ENCODE measurements at regions not wholly inside any gene's neighbourhood (a gene's known extent, or its start where the extent isn't known, plus 50 kb on each side); places are given as distances from the start of the nearest gene placed in this dataset.

- Histone ChIP-seq H3K4me3 (ENCODE audit: low read depth in 1 of 2, low read length in 2 of 2) (no peak overlapping the region), H3K27ac (ENCODE audit: low read depth in 2 of 2, low read length in 1 of 2) (no peak overlapping the region), H3K9me3 (ENCODE audit: control insufficient read depth in 2 of 2, insufficient read depth in 1 of 2, low read depth in 1 of 2, low read length in 1 of 2) (no peaks in the 10 kb centered on the region), H3K27me3 (ENCODE audit: control insufficient read depth in 1 of 2, insufficient read depth in 2 of 2, low read length in 2 of 2) (peaks cover 0 to 3% of the 10 kb centered on the region in 2 donors), H3K4me1 (ENCODE audit: control insufficient read depth in 2 of 2, insufficient read depth in 2 of 2, low read length in 1 of 2) (no peaks in the 10 kb centered on the region), H3K36me3 (ENCODE audit: control insufficient read depth in 2 of 2, insufficient read depth in 2 of 2, low read length in 1 of 2) (no peaks in the 10 kb centered on the region)
- WGBS, 2 donors = 53 to 66% methylated on average over 21 of the region's 21 CpGs
These were observed 150.3 kb upstream of the RPL38 start for GRCh38 chr17:74052993-74053711.

GRCh38 chr17:74053712-74054078 is 149.8 kb upstream of the RPL38 start:
- Histone ChIP-seq H3K27ac (ENCODE audit: low read depth in 2 of 2, low read length in 1 of 2) (no peak overlapping the region), H3K4me3 (ENCODE audit: low read depth in 1 of 2, low read length in 2 of 2) (no peak overlapping the region), H3K9me3 (ENCODE audit: control insufficient read depth in 2 of 2, insufficient read depth in 1 of 2, low read depth in 1 of 2, low read length in 1 of 2) (no peaks in the 10 kb centered on the region), H3K27me3 (ENCODE audit: control insufficient read depth in 1 of 2, insufficient read depth in 2 of 2, low read length in 2 of 2) (peaks cover 0 to 3% of the 10 kb centered on the region in 2 donors), H3K4me1 (ENCODE audit: control insufficient read depth in 2 of 2, insufficient read depth in 2 of 2, low read length in 1 of 2) (no peaks in the 10 kb centered on the region), H3K36me3 (ENCODE audit: control insufficient read depth in 2 of 2, insufficient read depth in 2 of 2, low read length in 1 of 2) (no peaks in the 10 kb centered on the region)
- WGBS, 2 donors = 58 to 59% methylated on average over 8 of the region's 8 CpGs

- H3K4me1 ChIP-seq (ENCODE audit: control insufficient read depth in 2 of 2, insufficient read depth in 2 of 2, low read length in 1 of 2) = no peaks in the 10 kb centered on the region
- H3K9me3 ChIP-seq (ENCODE audit: control insufficient read depth in 2 of 2, insufficient read depth in 1 of 2, low read depth in 1 of 2, low read length in 1 of 2) = no peaks in the 10 kb centered on the region
- no peak overlapping the region for H3K4me3 ChIP-seq (ENCODE audit: low read depth in 1 of 2, low read length in 2 of 2)
- no peaks in the 10 kb centered on the region for H3K36me3 ChIP-seq (ENCODE audit: control insufficient read depth in 2 of 2, insufficient read depth in 2 of 2, low read length in 1 of 2)
- H3K27ac ChIP-seq (ENCODE audit: low read depth in 2 of 2, low read length in 1 of 2) = no peak overlapping the region
- peaks cover 0 to 3% of the 10 kb centered on the region in 2 donors for H3K27me3 ChIP-seq (ENCODE audit: control insufficient read depth in 1 of 2, insufficient read depth in 2 of 2, low read length in 2 of 2)
- WGBS, 2 donors = 63 to 66% methylated on average over 4 of the region's 4 CpGs
These were observed 149.2 kb upstream of the RPL38 start for GRCh38 chr17:74054249-74054648.

GRCh38 chr17:74055508-74056160 is 147.8 kb upstream of the RPL38 start:
- no peak overlapping the region for H3K27ac ChIP-seq (ENCODE audit: low read depth in 2 of 2, low read length in 1 of 2)
- H3K27me3 ChIP-seq (ENCODE audit: control insufficient read depth in 1 of 2, insufficient read depth in 2 of 2, low read length in 2 of 2) = peaks cover 0 to 6% of the 10 kb centered on the region in 2 donors
- WGBS, 2 donors = 55 to 63% methylated on average over 11 of the region's 11 CpGs
- peaks cover 0 to 3% of the 10 kb centered on the region in 2 donors for H3K9me3 ChIP-seq (ENCODE audit: control insufficient read depth in 2 of 2, insufficient read depth in 1 of 2, low read depth in 1 of 2, low read length in 1 of 2)
- H3K4me3 ChIP-seq (ENCODE audit: low read depth in 1 of 2, low read length in 2 of 2) = no peak overlapping the region
- no peaks in the 10 kb centered on the region for H3K36me3 ChIP-seq (ENCODE audit: control insufficient read depth in 2 of 2, insufficient read depth in 2 of 2, low read length in 1 of 2)
- no peaks in the 10 kb centered on the region for H3K4me1 ChIP-seq (ENCODE audit: control insufficient read depth in 2 of 2, insufficient read depth in 2 of 2, low read length in 1 of 2)

- peaks cover 3% of the 10 kb centered on the region in 2 donors for H3K9me3 ChIP-seq (ENCODE audit: control insufficient read depth in 2 of 2, insufficient read depth in 1 of 2, low read depth in 1 of 2, low read length in 1 of 2)
- no peaks in the 10 kb centered on the region for H3K4me1 ChIP-seq (ENCODE audit: control insufficient read depth in 2 of 2, insufficient read depth in 2 of 2, low read length in 1 of 2)
- 44 to 57% methylated on average over 4 of the region's 4 CpGs for WGBS, 2 donors
- no peak overlapping the region for H3K4me3 ChIP-seq (ENCODE audit: low read depth in 1 of 2, low read length in 2 of 2)
- no peak overlapping the region for H3K27ac ChIP-seq (ENCODE audit: low read depth in 2 of 2, low read length in 1 of 2)
- H3K36me3 ChIP-seq (ENCODE audit: control insufficient read depth in 2 of 2, insufficient read depth in 2 of 2, low read length in 1 of 2) = no peaks in the 10 kb centered on the region
- H3K27me3 ChIP-seq (ENCODE audit: control insufficient read depth in 1 of 2, insufficient read depth in 2 of 2, low read length in 2 of 2) = peaks cover 0 to 6% of the 10 kb centered on the region in 2 donors
These were observed 143.8 kb upstream of the RPL38 start for GRCh38 chr17:74059479-74060240.

GRCh38 chr17:74061758-74062157 is 141.7 kb upstream of the RPL38 start:
- Histone ChIP-seq H3K36me3 (ENCODE audit: control insufficient read depth in 2 of 2, insufficient read depth in 2 of 2, low read length in 1 of 2) (no peaks in the 10 kb centered on the region), H3K4me3 (ENCODE audit: low read depth in 1 of 2, low read length in 2 of 2) (no peak overlapping the region), H3K4me1 (ENCODE audit: control insufficient read depth in 2 of 2, insufficient read depth in 2 of 2, low read length in 1 of 2) (no peaks in the 10 kb centered on the region), H3K27me3 (ENCODE audit: control insufficient read depth in 1 of 2, insufficient read depth in 2 of 2, low read length in 2 of 2) (peaks cover 0 to 2% of the 10 kb centered on the region in 2 donors), H3K27ac (ENCODE audit: low read depth in 2 of 2, low read length in 1 of 2) (no peak overlapping the region), H3K9me3 (ENCODE audit: control insufficient read depth in 2 of 2, insufficient read depth in 1 of 2, low read depth in 1 of 2, low read length in 1 of 2) (peaks cover 3 to 6% of the 10 kb centered on the region in 2 donors)
- WGBS, 2 donors = 67 to 68% methylated on average over 5 of the region's 5 CpGs

GRCh38 chr17:74062234-74062633 is 141.2 kb upstream of the RPL38 start:
- Histone ChIP-seq H3K9me3 (ENCODE audit: control insufficient read depth in 2 of 2, insufficient read depth in 1 of 2, low read depth in 1 of 2, low read length in 1 of 2) (peaks cover 3 to 6% of the 10 kb centered on the region in 2 donors), H3K27ac (ENCODE audit: low read depth in 2 of 2, low read length in 1 of 2) (no peak overlapping the region), H3K36me3 (ENCODE audit: control insufficient read depth in 2 of 2, insufficient read depth in 2 of 2, low read length in 1 of 2) (no peaks in the 10 kb centered on the region), H3K4me1 (ENCODE audit: control insufficient read depth in 2 of 2, insufficient read depth in 2 of 2, low read length in 1 of 2) (no peaks in the 10 kb centered on the region), H3K27me3 (ENCODE audit: control insufficient read depth in 1 of 2, insufficient read depth in 2 of 2, low read length in 2 of 2) (peaks cover 0 to 2% of the 10 kb centered on the region in 2 donors), H3K4me3 (ENCODE audit: low read depth in 1 of 2, low read length in 2 of 2) (no peak overlapping the region)
- WGBS, 2 donors = 62 to 74% methylated on average over 3 of the region's 3 CpGs

GRCh38 chr17:74063439-74063838 is 140.0 kb upstream of the RPL38 start:
- no peak overlapping the region for H3K4me3 ChIP-seq (ENCODE audit: low read depth in 1 of 2, low read length in 2 of 2)
- H3K27ac ChIP-seq (ENCODE audit: low read depth in 2 of 2, low read length in 1 of 2) = no peak overlapping the region
- H3K4me1 ChIP-seq (ENCODE audit: control insufficient read depth in 2 of 2, insufficient read depth in 2 of 2, low read length in 1 of 2) = no peaks in the 10 kb centered on the region
- H3K9me3 ChIP-seq (ENCODE audit: control insufficient read depth in 2 of 2, insufficient read depth in 1 of 2, low read depth in 1 of 2, low read length in 1 of 2) = peaks cover 3 to 6% of the 10 kb centered on the region in 2 donors
- no peaks in the 10 kb centered on the region for H3K36me3 ChIP-seq (ENCODE audit: control insufficient read depth in 2 of 2, insufficient read depth in 2 of 2, low read length in 1 of 2)
- H3K27me3 ChIP-seq (ENCODE audit: control insufficient read depth in 1 of 2, insufficient read depth in 2 of 2, low read length in 2 of 2) = peaks cover 0 to 2% of the 10 kb centered on the region in 2 donors
- WGBS, 2 donors = 51 to 55% methylated on average over 10 of the region's 10 CpGs

- WGBS, 2 donors = 80 to 81% methylated on average over 3 of the region's 3 CpGs
- peaks cover 7 to 9% of the 10 kb centered on the region in 2 donors for H3K9me3 ChIP-seq (ENCODE audit: control insufficient read depth in 2 of 2, insufficient read depth in 1 of 2, low read depth in 1 of 2, low read length in 1 of 2)
- no peak overlapping the region for H3K27ac ChIP-seq (ENCODE audit: low read depth in 2 of 2, low read length in 1 of 2)
- no peaks in the 10 kb centered on the region for H3K27me3 ChIP-seq (ENCODE audit: control insufficient read depth in 1 of 2, insufficient read depth in 2 of 2, low read length in 2 of 2)
- H3K4me1 ChIP-seq (ENCODE audit: control insufficient read depth in 2 of 2, insufficient read depth in 2 of 2, low read length in 1 of 2) = no peaks in the 10 kb centered on the region
- no peaks in the 10 kb centered on the region for H3K36me3 ChIP-seq (ENCODE audit: control insufficient read depth in 2 of 2, insufficient read depth in 2 of 2, low read length in 1 of 2)
- H3K4me3 ChIP-seq (ENCODE audit: low read depth in 1 of 2, low read length in 2 of 2) = no peak overlapping the region
These were observed 133.1 kb upstream of the RPL38 start for GRCh38 chr17:74070374-74070773.

Measured in esophagus (tissue), 2 donors.